ENCODE measurements at regions not wholly inside any gene's neighbourhood (a gene's known extent, or its start where the extent isn't known, plus 50 kb on each side); places are given as distances from the start of the nearest gene placed in this dataset.

DNA sequence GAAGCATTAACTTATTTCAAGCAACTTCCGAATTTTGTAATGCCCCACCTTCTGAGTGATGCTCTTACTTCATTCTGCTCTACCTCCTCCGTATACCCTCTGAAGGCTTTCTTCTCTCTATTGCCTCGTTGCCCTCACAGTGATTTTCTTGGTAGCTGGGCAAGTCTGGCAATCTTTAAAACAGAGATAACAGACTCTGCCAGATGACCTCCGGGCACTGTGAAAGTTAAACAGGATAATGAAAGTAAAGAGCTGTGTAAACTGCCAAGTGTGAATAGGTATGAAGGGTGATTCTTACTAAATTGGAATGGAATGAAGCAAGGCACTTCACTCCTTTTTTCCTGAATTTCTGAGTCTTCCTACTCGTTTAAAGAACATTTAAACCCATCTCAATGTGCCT lies 207.3 kb upstream of the GYPC start:
- Histone ChIP-seq H4K91ac (ENCODE audit: insufficient read depth, low read depth, low read length) (no peak overlapping the region), H3K4me2 (ENCODE audit: low read depth, low read length) (no peak overlapping the region), H3K79me1 (ENCODE audit: low read depth in 1 of 2, low read length in 2 of 2) (no peaks in the 10 kb centered on the region), H4K8ac (ENCODE audit: low read depth in 2 of 2, low read length in 2 of 2) (no peak overlapping the region), H3K56ac (ENCODE audit: extremely low read depth, insufficient read depth, low read length) (no peak overlapping the region), H3K14ac (replicated peaks; ENCODE audit: low read depth, low read length) (no peak overlapping the region), H4K5ac (ENCODE audit: low read depth, low read length) (no peak overlapping the region), H3K9me3 (ENCODE audit: control insufficient read depth, insufficient read depth, low read length) (peaks cover 11% of the 10 kb centered on the region; the same call in 1 of the 2 replicates), H3K9me1 (ENCODE audit: insufficient read depth, low read length) (no peaks in the 10 kb centered on the region), H2AK5ac (ENCODE audit: low read depth, low read length) (no peak overlapping the region), H4K20me1 (ENCODE audit: insufficient read depth, low read length) (no peaks in the 10 kb centered on the region), H2BK5ac (ENCODE audit: low read depth, low read length, poor library complexity, severe bottlenecking) (no peak overlapping the region), H2AK9ac (replicated peaks; ENCODE audit: low read depth, low read length, poor library complexity) (no peak overlapping the region), H3K4me3 (ENCODE audit: insufficient read depth, low read depth, low read length) (no peak overlapping the region), H3K4me1 (ENCODE audit: control insufficient read depth, insufficient read depth, low read length) (no peaks in the 10 kb centered on the region), H3K36me3 (ENCODE audit: control insufficient read depth, insufficient read depth, low read length) (no peaks in the 10 kb centered on the region), H2BK20ac (ENCODE audit: low read depth, low read length) (no peak overlapping the region), H2BK15ac (ENCODE audit: low read depth, low read length) (no peak overlapping the region), H2AFZ (replicated peaks; ENCODE audit: low read length, poor library complexity) (no peak overlapping the region), H3K18ac (ENCODE audit: low read depth, low read length) (no peak overlapping the region), H3K9ac (ENCODE audit: low read depth, low read length) (no peak overlapping the region), H3K27ac (ENCODE audit: insufficient read depth, low read length) (no peak overlapping the region), H3K27me3 (ENCODE audit: control insufficient read depth, insufficient read depth, low read length) (no peaks in the 10 kb centered on the region), H3K4ac (ENCODE audit: low read depth, low read length) (no peak overlapping the region), H3K23ac (ENCODE audit: low read depth, low read length) (no peak overlapping the region), H2BK120ac (ENCODE audit: low read depth, low read length) (no peak overlapping the region)
- no peak for DNase-seq
- TF ChIP-seq FOS (IDR thresholded peaks at IDR 0.05; ENCODE audit: low read depth, low read length), result no peak
- no peak for TF ChIP-seq MAZ (IDR thresholded peaks at IDR 0.05; ENCODE audit: borderline replicate concordance, low read depth, low read length)
- TF ChIP-seq USF2 (IDR thresholded peaks at IDR 0.05; ENCODE audit: low read depth, low read length), result no peak
- TF ChIP-seq ELK1 (IDR thresholded peaks at IDR 0.05; ENCODE audit: borderline replicate concordance, low read depth, low read length), result no peak
- no peak for TF ChIP-seq MXI1 (IDR thresholded peaks at IDR 0.05; ENCODE audit: borderline replicate concordance, low read depth, low read length)
- TF ChIP-seq BHLHE40 (IDR thresholded peaks at IDR 0.05; ENCODE audit: low read depth, low read length), result no peak
- dilution Hi-C loops (cut with HindIII; ENCODE audit: low sequenced_read_pairs, unreplicated experiment) (no loop called here), intact Hi-C loops (cut with micrococcal nuclease) (no loop called here), in situ Hi-C loops (cut with MboI; ENCODE audit: low sequenced_read_pairs) (no loop called here)
- 40% methylated on average over 1 of the region's 5 CpGs; no CpG with 5 or more reads in 1 of the 2 experiments for WGBS, 2 experiments (ENCODE audit: extremely low coverage in 2 of 2, insufficient read length in 1 of 2)
- no TSS peak for BruUV-seq (replicated peaks)
- ChIA-PET CTCF (no interaction called here), POLR2A (ENCODE audit: unreplicated experiment) (no interaction called here)
- no peak for ATAC-seq (ENCODE audit: low read depth)

All from IMR-90 (cell line).